ENCODE measurements at regions not wholly inside any gene's neighbourhood (a gene's known extent, or its start where the extent isn't known, plus 50 kb on each side); places are given as distances from the start of the nearest gene placed in this dataset.

DNA sequence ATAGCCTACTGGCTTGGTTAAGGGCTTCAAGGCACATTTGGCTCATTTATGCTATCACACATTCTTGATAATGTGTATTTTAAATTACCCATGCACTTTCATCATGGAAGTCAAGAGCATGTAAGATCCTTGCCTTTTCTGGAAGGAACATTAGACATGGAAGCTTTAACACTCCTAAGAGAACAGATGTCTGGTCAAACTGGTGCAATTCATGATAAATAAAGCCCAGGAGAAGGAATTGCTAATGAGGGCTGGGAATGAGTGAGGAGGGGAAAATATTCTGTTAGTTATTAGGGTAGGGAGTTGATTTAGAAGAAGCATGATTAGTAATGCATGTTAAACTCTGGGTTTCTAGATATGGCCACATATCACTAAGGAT is 688.6 kb upstream of the CITED2 start:
- DNase-seq (ENCODE audit: low spot score): no peak
- TF ChIP-seq CTCF (IDR thresholded peaks at IDR 0.05; ENCODE audit: borderline replicate concordance, control extremely low read depth, extremely low read depth, insufficient read depth, missing control alignments): no peak

DNA sequence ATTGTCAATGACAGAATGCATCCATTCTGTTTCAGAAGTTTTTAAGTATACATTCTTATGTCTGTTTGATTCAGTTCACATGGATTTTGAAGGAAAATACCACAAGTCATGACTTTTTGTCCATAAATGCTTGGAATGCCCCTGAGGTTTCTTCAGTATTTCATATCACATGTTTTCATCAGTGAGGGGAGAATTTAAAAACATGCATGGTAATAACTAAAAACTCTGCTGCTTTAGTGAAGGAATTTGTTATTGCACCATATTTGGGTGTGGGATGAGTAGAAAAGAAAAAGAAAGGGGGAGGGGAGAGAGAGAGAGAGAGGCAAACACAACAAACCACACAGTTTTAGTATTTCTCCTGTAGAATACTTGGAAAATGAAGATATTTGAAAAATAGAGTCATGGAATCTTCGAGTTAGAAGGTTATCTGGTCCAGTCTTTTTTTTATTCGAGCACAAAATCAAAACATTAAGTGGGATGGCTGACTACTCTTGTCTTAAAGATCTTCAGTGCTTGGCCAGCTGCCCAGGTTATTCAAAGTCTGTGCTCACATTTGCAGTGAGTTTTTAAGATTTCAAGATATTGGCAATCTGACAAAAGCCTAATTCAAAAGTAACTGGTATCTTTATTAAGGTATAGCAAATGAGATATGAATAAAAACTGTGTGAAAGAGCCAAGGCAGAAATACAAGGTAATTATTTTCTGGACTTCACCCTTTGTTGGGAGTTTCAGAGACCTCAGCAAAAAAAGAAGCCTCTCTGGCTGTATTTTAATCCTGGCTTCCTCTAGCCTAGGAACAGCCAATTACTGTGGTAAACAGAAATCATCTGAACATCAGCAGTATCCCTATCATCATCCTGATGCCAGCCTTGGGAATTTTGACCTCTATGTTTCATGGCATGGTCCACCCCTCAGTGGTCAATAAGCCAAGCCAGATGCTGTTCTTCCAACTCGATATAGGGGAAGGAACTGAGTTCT is 687.9 kb upstream of the CITED2 start:
- in situ Hi-C loops (cut with MboI; ENCODE audit: low sequenced_read_pairs, unreplicated experiment): no loop called here
- no peak for TF ChIP-seq CTCF (IDR thresholded peaks at IDR 0.05; ENCODE audit: borderline replicate concordance, control extremely low read depth, extremely low read depth, insufficient read depth, missing control alignments)
- no peak for DNase-seq (ENCODE audit: low spot score)

More for the DNA sequence above, 688.6 kb upstream of the CITED2 start:
- in situ Hi-C loops (cut with MboI; ENCODE audit: low sequenced_read_pairs, unreplicated experiment): no loop called here

- no peak for DNase-seq (ENCODE audit: low spot score)
- no peak for TF ChIP-seq CTCF (IDR thresholded peaks at IDR 0.05; ENCODE audit: borderline replicate concordance, control extremely low read depth, extremely low read depth, insufficient read depth, missing control alignments)
- in situ Hi-C loops (cut with MboI; ENCODE audit: low sequenced_read_pairs, unreplicated experiment): no loop called here
Observed at GRCh38 chr6:140061110-140062042, 686.9 kb upstream of the CITED2 start.

DNA sequence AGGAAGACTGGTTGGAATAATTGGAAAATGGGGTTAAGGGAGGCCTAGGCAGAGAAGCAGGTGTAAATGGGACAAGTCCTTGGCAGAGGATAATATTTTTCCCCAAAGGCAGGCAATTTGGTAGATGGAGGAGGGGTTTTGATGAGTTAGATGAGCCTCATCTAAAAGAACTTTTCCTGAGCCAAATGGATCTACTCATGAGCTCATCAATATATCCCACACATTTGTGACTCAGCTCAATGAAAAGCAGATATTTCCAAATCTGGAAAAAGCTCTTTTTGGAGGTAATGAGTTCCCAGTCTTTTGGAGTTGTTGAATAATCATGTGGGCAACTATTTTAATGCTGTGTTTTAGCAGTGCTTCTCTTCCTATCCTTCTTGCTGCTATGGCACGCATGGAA is 685.5 kb upstream of the CITED2 start:
- in situ Hi-C loops (cut with MboI; ENCODE audit: low sequenced_read_pairs, unreplicated experiment): no loop called here
- TF ChIP-seq CTCF (IDR thresholded peaks at IDR 0.05; ENCODE audit: borderline replicate concordance, control extremely low read depth, extremely low read depth, insufficient read depth, missing control alignments): no peak
- DNase-seq (ENCODE audit: low spot score): no peak

GRCh38 chr6:140058863-140059262 is 684.4 kb upstream of the CITED2 start:
- in situ Hi-C loops (cut with MboI; ENCODE audit: low sequenced_read_pairs, unreplicated experiment): no loop called here
- no peak for TF ChIP-seq CTCF (IDR thresholded peaks at IDR 0.05; ENCODE audit: borderline replicate concordance, control extremely low read depth, extremely low read depth, insufficient read depth, missing control alignments)
- no peak for DNase-seq (ENCODE audit: low spot score)
